ENCODE measurements at regions not wholly inside any gene's neighbourhood (a gene's known extent, or its start where the extent isn't known, plus 50 kb on each side); places are given as distances from the start of the nearest gene placed in this dataset.

- TF ChIP-seq CTCF (IDR thresholded peaks at IDR 0.05), result no peak
- no peak for TF ChIP-seq REST (IDR thresholded peaks at IDR 0.05; ENCODE audit: insufficient read depth in 1 of 2, low read depth in 2 of 2, low read length in 1 of 2)
- TF ChIP-seq TCF7L2 (IDR thresholded peaks at IDR 0.05; ENCODE audit: low read depth, low read length), result no peak
Measured at GRCh38 chr2:149800624-149801542, 213.3 kb upstream of the MMADHC start.
